ENCODE measurements at regions not wholly inside any gene's neighbourhood (a gene's known extent, or its start where the extent isn't known, plus 50 kb on each side); places are given as distances from the start of the nearest gene placed in this dataset.

GRCh38 chr2:21289989-21290388, 166.2 kb downstream of the TDRD15 start:
- DNase-seq (ENCODE audit: extremely low read depth, low read depth), result no peak
- TF ChIP-seq CTCF (IDR thresholded peaks at IDR 0.05; ENCODE audit: low read depth, low read length), result no peak

- TF ChIP-seq CTCF (IDR thresholded peaks at IDR 0.05; ENCODE audit: low read depth, low read length), result no peak
- DNase-seq (ENCODE audit: extremely low read depth, low read depth), result no peak
These were observed 167.7 kb downstream of the TDRD15 start for GRCh38 chr2:21291426-21291825.

- no peak for TF ChIP-seq CTCF (IDR thresholded peaks at IDR 0.05; ENCODE audit: low read depth, low read length)
- no peak for DNase-seq (ENCODE audit: extremely low read depth, low read depth)
These were observed 170.7 kb downstream of the TDRD15 start for GRCh38 chr2:21294446-21294845.

GRCh38 chr2:21299411-21299810, 175.6 kb downstream of the TDRD15 start:
- DNase-seq (ENCODE audit: extremely low read depth, low read depth), result no peak
- no peak for TF ChIP-seq CTCF (IDR thresholded peaks at IDR 0.05; ENCODE audit: low read depth, low read length)

- TF ChIP-seq CTCF (IDR thresholded peaks at IDR 0.05; ENCODE audit: low read depth, low read length), result no peak
These were observed 178.2 kb downstream of the TDRD15 start for GRCh38 chr2:21301871-21302455.

GRCh38 chr2:21303876-21304275, 180.1 kb downstream of the TDRD15 start:
- no peak for TF ChIP-seq CTCF (IDR thresholded peaks at IDR 0.05; ENCODE audit: low read depth, low read length)
- DNase-seq (ENCODE audit: extremely low read depth, low read depth), result no peak

More at GRCh38 chr2:21301871-21302455, 178.2 kb downstream of the TDRD15 start:
- DNase-seq (ENCODE audit: extremely low read depth, low read depth), result no peak

GRCh38 chr2:21305581-21305980, 181.8 kb downstream of the TDRD15 start:
- TF ChIP-seq CTCF (IDR thresholded peaks at IDR 0.05; ENCODE audit: low read depth, low read length), result no peak
- DNase-seq (ENCODE audit: extremely low read depth, low read depth), result no peak
